ENCODE measurements at regions not wholly inside any gene's neighbourhood (a gene's known extent, or its start where the extent isn't known, plus 50 kb on each side); places are given as distances from the start of the nearest gene placed in this dataset.

GRCh38 chr5:173706700-173707099 lies 90.2 kb upstream of the BOD1 start:
- POLR2A ChIA-PET: no interaction called here
- no peak overlapping the region for H3K4me3 Mint-ChIP-seq
- peaks cover 18% of the 10 kb centered on the region for H3K4me1 Mint-ChIP-seq

More at GRCh38 chr5:173706700-173707099, 90.2 kb upstream of the BOD1 start:
- H3K9me3 Mint-ChIP-seq: no peaks in the 10 kb centered on the region
- DNase-seq (ENCODE audit: low spot score) (no peak), ATAC-seq (no peak)
- H3K27me3 Mint-ChIP-seq (ENCODE audit: low read depth): no peaks in the 10 kb centered on the region; the same call in 1 of the 2 replicates
- TF ChIP-seq ATF2 (CRISPR knock-in tag; IDR thresholded peaks at IDR 0.05; ENCODE audit: borderline replicate concordance, low read depth): no peak
- TF ChIP-seq ATF6 (CRISPR knock-in tag; IDR thresholded peaks at IDR 0.05): no peak
- TF ChIP-seq CREM (CRISPR knock-in tag; IDR thresholded peaks at IDR 0.05): no peak
- no peak for TF ChIP-seq TEAD4 (CRISPR knock-in tag; IDR thresholded peaks at IDR 0.05)
- TF ChIP-seq ZBTB43 (CRISPR knock-in tag; IDR thresholded peaks at IDR 0.05): no peak
- TF ChIP-seq HMGXB4 (CRISPR knock-in tag; IDR thresholded peaks at IDR 0.05): no peak
- TF ChIP-seq ETV6 (CRISPR knock-in tag; IDR thresholded peaks at IDR 0.05): no peak
- no peak for TF ChIP-seq ZNF138 (CRISPR knock-in tag; conservative IDR thresholded peaks at IDR 0.05)
- TF ChIP-seq KAT7 (CRISPR knock-in tag; IDR thresholded peaks at IDR 0.05; ENCODE audit: borderline replicate concordance): no peak
- TF ChIP-seq ZNF317 (CRISPR knock-in tag; IDR thresholded peaks at IDR 0.05; ENCODE audit: borderline replicate concordance, low read depth): no peak
- TF ChIP-seq E2F5 (CRISPR knock-in tag; IDR thresholded peaks at IDR 0.05): no peak
- no peak for TF ChIP-seq AFF4 (CRISPR knock-in tag; IDR thresholded peaks at IDR 0.05; ENCODE audit: borderline replicate concordance)
- no peak for TF ChIP-seq IRF1 (CRISPR knock-in tag; IDR thresholded peaks at IDR 0.05)
- TF ChIP-seq ERG (CRISPR knock-in tag; IDR thresholded peaks at IDR 0.05): no peak
- no peak for TF ChIP-seq ZNF121 (CRISPR knock-in tag; IDR thresholded peaks at IDR 0.05)
- TF ChIP-seq ESRRA (CRISPR knock-in tag; IDR thresholded peaks at IDR 0.05; ENCODE audit: borderline replicate concordance): no peak
- TF ChIP-seq IRF2 (CRISPR knock-in tag; IDR thresholded peaks at IDR 0.05; ENCODE audit: borderline replicate concordance, low read depth): no peak
- CTCF ChIA-PET: no interaction called here
- H3K27ac Mint-ChIP-seq: no peak overlapping the region
- H3K36me3 Mint-ChIP-seq: no peaks in the 10 kb centered on the region

Measured in WTC11 (cell line).